ENCODE measurements at regions not wholly inside any gene's neighbourhood (a gene's known extent, or its start where the extent isn't known, plus 50 kb on each side); places are given as distances from the start of the nearest gene placed in this dataset.

GRCh38 chr2:63658176-63658968 lies 69.6 kb downstream of the MDH1 start:
- Histone ChIP-seq H3K36me3 (no peaks in the 10 kb centered on the region), H3K4me3 (no peak overlapping the region), H3K27ac (no peak overlapping the region), H3K27me3 (no peaks in the 10 kb centered on the region), H3K9me3 (no peaks in the 10 kb centered on the region), H3K4me1 (no peaks in the 10 kb centered on the region)
- DNase-seq (no peak), ATAC-seq (no peak)
- in situ Hi-C loops (cut with MboI; ENCODE audit: low sequenced_read_pairs in 4 of 4) = no loop called here
- TF ChIP-seq POLR2A (IDR thresholded peaks at IDR 0.05) (no peak), CTCF (IDR thresholded peaks at IDR 0.05 in 4 of 5, conservative IDR thresholded peaks at IDR 0.05 in 1 of 5) (no peak)
- intact Hi-C loops (cut with DNase I; ENCODE audit: low total_unique reads) = no loop called here

- intact Hi-C loops (cut with DNase I; ENCODE audit: low total_unique reads) = no loop called here
- Histone ChIP-seq H3K36me3 (no peaks in the 10 kb centered on the region), H3K27me3 (no peaks in the 10 kb centered on the region), H3K4me3 (no peak overlapping the region), H3K4me1 (no peaks in the 10 kb centered on the region), H3K9me3 (no peaks in the 10 kb centered on the region), H3K27ac (no peak overlapping the region)
- ATAC-seq = no peak
- in situ Hi-C loops (cut with MboI; ENCODE audit: low sequenced_read_pairs in 4 of 4) = no loop called here
- no peak for DNase-seq
- TF ChIP-seq POLR2A (IDR thresholded peaks at IDR 0.05) (no peak), CTCF (IDR thresholded peaks at IDR 0.05 in 4 of 5, conservative IDR thresholded peaks at IDR 0.05 in 1 of 5) (no peak)
Measured at GRCh38 chr2:63660060-63660459, 71.3 kb downstream of the MDH1 start.

GRCh38 chr2:63661076-63661475 lies 72.3 kb downstream of the MDH1 start:
- intact Hi-C loops (cut with DNase I; ENCODE audit: low total_unique reads) (no loop called here), in situ Hi-C loops (cut with MboI; ENCODE audit: low sequenced_read_pairs in 4 of 4) (no loop called here)
- Histone ChIP-seq H3K4me1 (no peaks in the 10 kb centered on the region), H3K9me3 (no peaks in the 10 kb centered on the region), H3K27ac (no peak overlapping the region), H3K4me3 (no peak overlapping the region), H3K36me3 (no peaks in the 10 kb centered on the region), H3K27me3 (no peaks in the 10 kb centered on the region)
- no peak for DNase-seq
- ATAC-seq = no peak
- TF ChIP-seq POLR2A (IDR thresholded peaks at IDR 0.05) (no peak), CTCF (IDR thresholded peaks at IDR 0.05 in 4 of 5, conservative IDR thresholded peaks at IDR 0.05 in 1 of 5) (no peak)

- in situ Hi-C loops (cut with MboI; ENCODE audit: low sequenced_read_pairs in 4 of 4) (no loop called here), intact Hi-C loops (cut with DNase I; ENCODE audit: low total_unique reads) (no loop called here)
- Histone ChIP-seq H3K4me1 (no peaks in the 10 kb centered on the region), H3K27me3 (no peaks in the 10 kb centered on the region), H3K4me3 (no peak overlapping the region), H3K36me3 (no peaks in the 10 kb centered on the region), H3K27ac (no peak overlapping the region), H3K9me3 (no peaks in the 10 kb centered on the region)
- no peak for TF ChIP-seq CTCF (IDR thresholded peaks at IDR 0.05 in 4 of 5, conservative IDR thresholded peaks at IDR 0.05 in 1 of 5)
- TF ChIP-seq POLR2A (IDR thresholded peaks at IDR 0.05) = no peak
- ATAC-seq (peak in 1 of 2 donors; percentile 31), DNase-seq (no peak)
Measured at GRCh38 chr2:63662028-63662804, 73.5 kb downstream of the MDH1 start.

Data from gastrocnemius medialis (tissue), 4 donors.